Skeletal muscle tissue (tissue), 3 donors: ENCODE measurements at regions not wholly inside any gene's neighbourhood (a gene's known extent, or its start where the extent isn't known, plus 50 kb on each side); places are given as distances from the start of the nearest gene placed in this dataset.

Experiments
- H3K27ac ChIP-seq: one replicate; pipeline ENCODE4 v1.7.0; 2013; ENCODE audit warnings: mild to moderate bottlenecking, low read depth, low read length, inconsistent platforms
- H3K27me3 ChIP-seq, 3 donors: one replicate each; pipeline ENCODE4 v1.7.0; 2013; ENCODE audit warnings: low read length in 3 of 3; ENCODE audit not compliant: control insufficient read depth in 3 of 3, insufficient read depth in 3 of 3
- H3K36me3 ChIP-seq, 3 donors: one replicate each; pipeline ENCODE4 v1.7.0; 2013; ENCODE audit warnings: low read length in 3 of 3; ENCODE audit not compliant: control insufficient read depth in 3 of 3, insufficient read depth in 3 of 3
- H3K4me1 ChIP-seq, 3 donors: one replicate each; pipeline ENCODE4 v1.7.0; 2013; ENCODE audit warnings: low read length in 3 of 3, mild to moderate bottlenecking in 3 of 3; ENCODE audit not compliant: control insufficient read depth in 3 of 3, insufficient read depth in 3 of 3
- H3K4me3 ChIP-seq, 3 donors: one replicate each; pipeline ENCODE4 v1.7.0; 2013; ENCODE audit warnings: low read length in 3 of 3
- H3K9ac ChIP-seq, 3 donors: one replicate each; pipeline ENCODE4 v1.7.0; 2013; ENCODE audit warnings: low read length in 3 of 3, mild to moderate bottlenecking in 3 of 3, moderate library complexity in 2 of 3, low read depth in 1 of 3
- H3K9me3 ChIP-seq, 3 donors: one replicate each; pipeline ENCODE4 v1.7.0; 2013; ENCODE audit warnings: low read length in 3 of 3; ENCODE audit not compliant: control insufficient read depth in 3 of 3
- donor health status: Osteomylitis.

- no peak overlapping the region for H3K27ac ChIP-seq
- no peak overlapping the region for H3K4me3 ChIP-seq
- H3K27me3 ChIP-seq, result no peaks in the 10 kb centered on the region
- H3K4me1 ChIP-seq, result no peaks in the 10 kb centered on the region
- H3K36me3 ChIP-seq, result no peaks in the 10 kb centered on the region
- no peak overlapping the region for H3K9ac ChIP-seq
- H3K9me3 ChIP-seq, result no peaks in the 10 kb centered on the region
Observed at GRCh38 chr6:119568580-119568979, 219.0 kb upstream of the MAN1A1 start.

GRCh38 chr6:119566546-119567260 is 217.1 kb upstream of the MAN1A1 start:
- H3K9me3 ChIP-seq, result no peaks in the 10 kb centered on the region
- H3K27ac ChIP-seq, result no peak overlapping the region
- H3K4me1 ChIP-seq, result no peaks in the 10 kb centered on the region
- no peak overlapping the region for H3K4me3 ChIP-seq
- no peak overlapping the region for H3K9ac ChIP-seq
- no peaks in the 10 kb centered on the region for H3K36me3 ChIP-seq
- no peaks in the 10 kb centered on the region for H3K27me3 ChIP-seq

GRCh38 chr6:119565893-119566292 is 216.3 kb upstream of the MAN1A1 start:
- H3K36me3 ChIP-seq, result no peaks in the 10 kb centered on the region
- no peaks in the 10 kb centered on the region for H3K27me3 ChIP-seq
- H3K9ac ChIP-seq, result no peak overlapping the region
- H3K4me3 ChIP-seq, result no peak overlapping the region
- no peaks in the 10 kb centered on the region for H3K4me1 ChIP-seq
- H3K9me3 ChIP-seq, result no peaks in the 10 kb centered on the region
- H3K27ac ChIP-seq, result no peak overlapping the region

DNA sequence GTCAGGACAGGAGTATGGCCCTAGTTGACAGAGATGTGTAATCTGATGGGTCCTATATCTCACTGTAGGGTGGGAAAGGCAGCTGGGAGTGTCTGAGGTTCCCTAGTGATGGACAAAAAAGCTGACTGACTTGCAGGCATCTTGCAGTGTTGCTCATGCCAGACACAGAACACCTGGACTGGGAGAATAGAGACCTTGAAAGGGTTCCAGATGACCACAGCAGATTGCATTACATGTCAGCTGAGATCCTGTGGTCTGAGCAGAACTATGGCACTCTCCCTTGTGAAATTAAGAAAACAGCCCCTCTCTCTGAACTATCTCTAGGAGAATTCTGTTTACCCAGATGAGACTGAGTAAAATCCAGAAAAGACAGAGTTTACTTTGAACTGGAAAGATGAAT is 212.6 kb upstream of the MAN1A1 start:
- no peaks in the 10 kb centered on the region for H3K36me3 ChIP-seq
- no peaks in the 10 kb centered on the region for H3K9me3 ChIP-seq
- H3K27me3 ChIP-seq, result no peaks in the 10 kb centered on the region
- H3K27ac ChIP-seq, result no peak overlapping the region
- no peak overlapping the region for H3K9ac ChIP-seq
- no peak overlapping the region for H3K4me3 ChIP-seq
- H3K4me1 ChIP-seq, result no peaks in the 10 kb centered on the region

DNA sequence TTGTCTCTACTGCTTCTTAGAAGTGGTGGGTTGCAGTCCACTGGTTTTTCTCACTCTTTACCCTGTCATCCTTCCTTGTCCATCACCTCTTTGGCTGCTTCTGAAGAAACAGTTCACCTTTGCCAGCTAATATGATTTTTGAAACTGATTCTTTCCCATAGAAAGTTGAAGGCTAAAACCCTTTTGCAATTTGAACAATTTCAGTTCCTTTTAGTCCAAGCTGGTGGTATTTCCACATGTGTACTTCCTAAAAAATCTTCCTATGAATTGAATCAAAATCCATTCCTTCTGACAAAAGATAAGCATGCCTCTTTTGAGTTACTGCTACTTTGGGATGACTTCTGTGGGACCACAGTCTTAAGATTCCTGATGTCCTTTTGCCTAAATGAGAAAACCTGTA is 210.0 kb upstream of the MAN1A1 start:
- H3K36me3 ChIP-seq, result no peaks in the 10 kb centered on the region
- H3K9ac ChIP-seq, result no peak overlapping the region
- H3K27me3 ChIP-seq, result no peaks in the 10 kb centered on the region
- no peaks in the 10 kb centered on the region for H3K4me1 ChIP-seq
- no peak overlapping the region for H3K4me3 ChIP-seq
- H3K27ac ChIP-seq, result no peak overlapping the region
- H3K9me3 ChIP-seq, result no peaks in the 10 kb centered on the region

DNA sequence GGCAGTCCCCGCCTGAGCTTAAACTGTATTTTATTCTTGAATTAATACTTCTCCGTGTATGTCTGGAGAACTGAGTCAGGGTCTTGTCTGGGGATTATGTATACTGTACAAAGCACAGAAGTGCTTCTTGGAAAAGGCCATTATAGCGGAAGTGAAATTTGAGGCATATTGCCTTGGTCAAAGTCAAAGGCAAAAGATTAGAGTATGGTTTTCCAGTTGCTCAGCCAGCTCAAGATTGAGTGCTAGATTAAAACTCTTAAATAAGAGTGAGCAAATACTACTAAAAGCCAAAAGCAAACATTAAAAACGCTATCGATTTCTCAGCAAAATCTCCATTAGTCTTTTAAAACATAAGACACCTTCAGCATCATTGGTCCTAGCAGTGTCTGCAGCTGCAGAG is 207.7 kb upstream of the MAN1A1 start:
- Histone ChIP-seq H3K36me3 (no peaks in the 10 kb centered on the region), H3K27me3 (no peaks in the 10 kb centered on the region), H3K4me3 (no peak overlapping the region), H3K27ac (no peak overlapping the region), H3K9ac (no peak overlapping the region), H3K9me3 (peaks cover 0 to 2% (median 0%) of the 10 kb centered on the region in 3 donors), H3K4me1 (no peaks in the 10 kb centered on the region)

DNA sequence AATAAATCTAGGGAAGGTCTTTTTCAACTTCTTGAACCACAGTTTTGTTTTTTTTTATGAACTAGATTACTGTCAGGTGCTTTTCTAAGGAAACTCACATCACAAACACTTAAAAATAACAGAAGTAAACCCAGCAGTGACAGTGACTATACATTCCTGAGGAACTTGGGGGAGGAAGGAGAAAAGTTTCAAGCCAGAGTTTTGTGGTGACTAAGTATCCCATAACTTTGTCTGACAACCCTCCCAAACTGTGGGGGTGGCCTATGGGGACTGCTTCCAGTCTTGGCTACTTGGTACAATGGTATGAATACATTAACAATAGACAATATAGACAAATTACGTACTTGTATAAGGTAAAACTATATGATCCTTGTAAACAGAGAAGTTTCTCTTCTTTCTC is 202.5 kb upstream of the MAN1A1 start:
- no peaks in the 10 kb centered on the region for H3K36me3 ChIP-seq
- no peak overlapping the region for H3K9ac ChIP-seq
- no peak overlapping the region for H3K4me3 ChIP-seq
- no peak overlapping the region for H3K27ac ChIP-seq
- peaks cover 0 to 2% (median 2%) of the 10 kb centered on the region in 3 donors for H3K9me3 ChIP-seq
- no peaks in the 10 kb centered on the region for H3K27me3 ChIP-seq
- H3K4me1 ChIP-seq, result no peaks in the 10 kb centered on the region

- H3K4me3 ChIP-seq, result no peak overlapping the region
- no peaks in the 10 kb centered on the region for H3K27me3 ChIP-seq
- H3K36me3 ChIP-seq, result no peaks in the 10 kb centered on the region
- no peak overlapping the region for H3K27ac ChIP-seq
- no peaks in the 10 kb centered on the region for H3K4me1 ChIP-seq
- no peak overlapping the region for H3K9ac ChIP-seq
- H3K9me3 ChIP-seq, result peaks cover 0 to 2% (median 0%) of the 10 kb centered on the region in 3 donors
Observed at GRCh38 chr6:119547024-119547423, 197.5 kb upstream of the MAN1A1 start.

DNA sequence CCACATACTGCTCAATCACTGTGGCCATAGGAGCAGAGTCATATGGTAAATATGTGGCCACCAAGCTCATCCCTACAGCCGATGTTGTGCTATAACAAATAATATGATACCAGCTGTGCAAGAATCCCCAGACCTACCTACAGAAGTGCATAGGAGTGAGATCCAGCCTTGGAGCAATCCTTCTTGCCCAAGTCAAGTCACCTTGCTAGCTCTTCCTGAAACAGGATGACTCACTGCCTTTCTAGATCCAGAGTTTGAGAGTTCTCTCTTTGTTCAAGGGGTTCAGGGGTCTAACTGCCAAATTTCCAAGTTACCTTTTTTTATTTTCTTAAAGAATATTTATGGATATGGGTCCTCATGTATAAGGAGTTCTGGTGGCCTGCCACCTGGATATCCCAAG is 195.7 kb upstream of the MAN1A1 start:
- no peaks in the 10 kb centered on the region for H3K27me3 ChIP-seq
- H3K9ac ChIP-seq, result no peak overlapping the region
- no peaks in the 10 kb centered on the region for H3K36me3 ChIP-seq
- no peak overlapping the region for H3K27ac ChIP-seq
- no peak overlapping the region for H3K4me3 ChIP-seq
- H3K4me1 ChIP-seq, result peaks cover 0 to 3% (median 0%) of the 10 kb centered on the region in 3 donors
- no peaks in the 10 kb centered on the region for H3K9me3 ChIP-seq

DNA sequence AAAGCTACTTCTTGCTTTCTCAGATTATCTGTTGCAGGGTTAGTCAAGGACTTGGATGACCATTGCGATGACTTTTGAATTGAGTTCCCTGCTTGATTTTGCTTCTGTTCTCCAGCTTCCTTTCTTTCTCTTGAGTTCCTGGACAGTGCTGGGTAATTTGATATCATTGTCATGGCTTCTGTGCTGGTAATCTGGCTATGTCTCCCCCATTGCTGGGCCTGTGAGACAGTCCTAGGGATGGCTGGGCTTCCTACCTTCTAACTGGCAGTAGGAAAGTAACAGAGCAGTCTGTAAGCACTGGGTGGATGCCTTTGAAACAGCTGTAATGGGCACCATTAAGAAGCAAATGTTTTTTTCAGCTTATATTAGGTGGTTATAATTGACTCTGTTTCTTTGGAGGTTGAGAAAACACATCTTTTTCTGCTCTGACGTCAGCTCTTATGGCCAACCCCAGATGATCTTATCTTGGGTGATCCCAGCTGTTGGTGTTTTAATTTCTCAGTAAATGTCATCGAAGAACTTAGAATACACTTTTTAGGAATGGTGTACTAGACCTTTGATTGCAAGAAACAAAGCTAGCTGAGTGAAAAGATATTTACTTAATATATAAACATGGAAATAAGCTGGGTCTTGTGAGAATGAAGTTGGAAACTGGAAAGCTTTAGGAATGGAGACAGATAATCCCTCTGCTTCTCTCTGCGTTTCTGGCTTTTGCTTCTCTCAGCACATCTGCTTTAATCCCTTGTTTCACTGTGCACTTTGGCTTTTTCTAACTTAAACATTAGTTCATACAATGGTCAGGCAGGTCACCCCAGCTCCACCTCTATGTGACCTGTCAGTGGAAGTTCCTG is 195.0 kb upstream of the MAN1A1 start:
- H3K36me3 ChIP-seq, result no peaks in the 10 kb centered on the region
- H3K4me3 ChIP-seq, result no peak overlapping the region
- no peaks in the 10 kb centered on the region for H3K9me3 ChIP-seq
- H3K27ac ChIP-seq, result no peak overlapping the region
- no peak overlapping the region for H3K9ac ChIP-seq
- H3K27me3 ChIP-seq, result no peaks in the 10 kb centered on the region
- peaks cover 0 to 3% (median 0%) of the 10 kb centered on the region in 3 donors for H3K4me1 ChIP-seq
